ENCODE measurements at regions not wholly inside any gene's neighbourhood (a gene's known extent, or its start where the extent isn't known, plus 50 kb on each side); places are given as distances from the start of the nearest gene placed in this dataset.
"Not testable (repeated sequence)": the region's sequence is repeated elsewhere in the genome, so short reads cannot be mapped to it uniquely, and the experiment has no call there.

- DNase-seq (ENCODE audit: low read depth in 1 of 2, low spot score in 1 of 2) = no peak
Observed at GRCh38 chr12:89768586-89769482, 60.2 kb upstream of the ATP2B1 start.

GRCh38 chr12:89765959-89766824 is 57.6 kb upstream of the ATP2B1 start:
- DNase-seq (ENCODE audit: low read depth in 1 of 2, low spot score in 1 of 2) = no peak

DNA sequence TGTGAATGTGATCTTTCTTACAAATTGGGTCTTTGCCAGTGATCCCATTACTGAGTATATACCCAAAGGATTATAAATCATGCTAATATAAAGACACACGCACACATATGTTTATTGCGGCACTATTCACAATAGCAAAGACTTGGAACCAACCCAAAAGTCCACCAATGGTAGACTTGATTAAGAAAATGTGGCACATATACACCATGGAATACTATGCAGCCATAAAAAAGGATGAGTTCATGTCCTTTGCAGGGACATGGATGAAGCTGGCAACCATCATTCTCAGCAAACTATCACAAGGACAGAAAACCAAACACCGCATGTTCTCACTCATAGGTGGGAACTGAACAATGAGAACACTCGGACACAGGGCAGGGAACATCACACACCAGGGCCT is 55.5 kb upstream of the ATP2B1 start:
- not testable (repeated sequence) for DNase-seq (ENCODE audit: low read depth in 1 of 2, low spot score in 1 of 2)

DNA sequence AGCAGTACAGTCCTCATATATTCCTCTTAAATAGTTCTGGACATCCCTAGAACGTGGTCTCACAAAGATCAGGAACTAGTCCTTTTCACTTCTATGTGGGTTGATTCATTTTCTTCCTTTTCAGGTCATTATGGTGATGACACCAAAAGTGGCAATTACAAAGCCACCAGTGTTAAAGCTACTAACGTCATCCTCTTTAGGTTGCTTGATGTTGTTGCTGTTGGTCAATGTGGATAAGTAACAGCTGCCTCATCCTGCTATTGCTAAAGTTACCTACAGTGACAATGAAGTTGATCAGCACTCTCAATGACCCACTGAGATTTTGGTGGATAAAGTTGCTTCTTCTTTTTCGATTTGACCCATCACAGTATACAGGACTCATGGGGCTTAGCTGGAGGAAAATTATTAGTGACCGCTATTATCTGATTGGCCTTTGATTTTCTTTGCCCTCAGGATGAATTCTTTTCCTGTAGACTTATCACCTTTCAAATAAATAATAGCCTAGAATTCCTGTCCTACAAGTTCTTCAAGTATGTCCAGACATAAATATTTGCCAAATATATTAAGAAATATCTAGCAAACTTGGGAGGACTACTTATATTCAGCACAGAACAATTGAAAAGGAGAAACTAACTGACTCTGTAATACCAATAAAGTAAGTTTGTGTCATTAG is 54.0 kb upstream of the ATP2B1 start:
- no peak for DNase-seq (ENCODE audit: low read depth in 1 of 2, low spot score in 1 of 2)

- no peak for DNase-seq (ENCODE audit: low read depth in 1 of 2, low spot score in 1 of 2)
Observed at GRCh38 chr12:89760783-89761182, 52.1 kb upstream of the ATP2B1 start.
